ENCODE measurements at regions not wholly inside any gene's neighbourhood (a gene's known extent, or its start where the extent isn't known, plus 50 kb on each side); places are given as distances from the start of the nearest gene placed in this dataset.

DNA sequence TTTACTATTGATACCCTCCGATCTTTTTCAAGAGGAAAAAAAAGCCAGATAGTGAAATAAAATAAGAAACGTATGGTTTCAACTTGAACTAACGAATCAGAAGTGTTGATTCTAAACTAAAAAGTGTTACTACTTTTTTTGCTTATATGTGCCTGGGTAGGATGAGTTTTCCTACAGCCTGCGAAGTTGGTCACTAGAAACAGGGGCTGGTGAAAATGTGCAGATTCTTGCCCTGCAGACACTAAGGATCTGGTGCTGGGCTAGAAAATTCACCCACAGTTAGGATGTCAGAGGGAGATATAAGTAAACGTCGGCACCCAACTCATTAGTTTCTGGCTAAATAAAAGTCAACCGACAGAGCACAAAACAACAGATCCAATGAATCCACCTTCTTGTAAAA, 298.7 kb upstream of the NFE2L3 start:
- no peak for TF ChIP-seq CTCF (IDR thresholded peaks at IDR 0.05)
- no peak for TF ChIP-seq POLR2A (IDR thresholded peaks at IDR 0.05)

All from adrenal gland (tissue), 5 donors.